Left lung (tissue), 4 donors: ENCODE measurements at regions not wholly inside any gene's neighbourhood (a gene's known extent, or its start where the extent isn't known, plus 50 kb on each side); places are given as distances from the start of the nearest gene placed in this dataset.

Experiments used
- ATAC-seq: fragments of 200-7000 bp; cut with Tn5 transposase; one replicate; pipeline ENCODE4 v1.9.1; 2020; ENCODE audit warnings: moderate library complexity
- DNase-seq, 4 donors: peaks; one replicate each; pipeline ENCODE4 v3.0.0-alpha.2; 2013 to 2020
- H3K27ac ChIP-seq, 2 donors: fragments of 200-600 bp; sonication (generic) in 1 of 2; one replicate each; pipeline versions ENCODE4 v1.5.0 to v1.8.0; 2020 to 2021
- H3K27me3 ChIP-seq, 2 donors: fragments of 200-600 bp; sonication (generic) in 1 of 2; one replicate each; pipeline versions ENCODE4 v1.5.0 to v1.8.0; 2020 to 2021
- H3K36me3 ChIP-seq, 2 donors: fragments of 200-600 bp; sonication (generic) in 1 of 2; one replicate each; pipeline versions ENCODE4 v1.5.0 to v1.8.0; 2020 to 2021
- H3K4me1 ChIP-seq, 2 donors: fragments of 200-600 bp; one replicate each; pipeline ENCODE4 v1.8.0; 2021
- H3K4me3 ChIP-seq, 2 donors: fragments of 200-600 bp; sonication (generic) in 1 of 2; one replicate each; pipeline versions ENCODE4 v1.5.0 to v1.8.0; 2020 to 2021; ENCODE audit warnings: mild to moderate bottlenecking in 1 of 2
- H3K9me3 ChIP-seq, 2 donors: fragments of 200-600 bp; sonication (generic) in 1 of 2; one replicate each; pipeline versions ENCODE4 v1.5.0 to v1.8.0; 2020 to 2021
- CTCF ChIP-seq, 2 donors: fragments of 200-600 bp; sonication (generic) in 1 of 2; IDR thresholded peaks; one replicate each; pipeline versions ENCODE4 v1.5.0 to v1.8.0; 2021; ENCODE audit warnings: antibody characterized with exemption in 2 of 2
- intact Hi-C, 2 donors: fragments of 100-400 bp; cut with DNase I; formaldehyde crosslinking; loops; one replicate each; pipeline versions ENCODE4 v1.11.2 to v1.14.2; 2022
- donor health status: DM: no; HTN: yes; CAD: no.
- donor health status: DM: no; HTN: no; CAD: no.

- Histone ChIP-seq H3K4me3 (no peak overlapping the region), H3K36me3 (no peaks in the 10 kb centered on the region), H3K27me3 (no peaks in the 10 kb centered on the region), H3K27ac (no peak overlapping the region), H3K9me3 (no peaks in the 10 kb centered on the region), H3K4me1 (no peaks in the 10 kb centered on the region)
- intact Hi-C loops, result no loop called here
- DNase-seq (no peak), ATAC-seq (no peak)
- no peak for TF ChIP-seq CTCF (IDR thresholded peaks at IDR 0.05)
These were observed 233.3 kb downstream of the KLF5 start for GRCh38 chr13:73292127-73292526.

- Histone ChIP-seq H3K9me3 (no peaks in the 10 kb centered on the region), H3K27me3 (no peaks in the 10 kb centered on the region), H3K4me1 (no peaks in the 10 kb centered on the region), H3K36me3 (no peaks in the 10 kb centered on the region), H3K27ac (no peak overlapping the region), H3K4me3 (no peak overlapping the region)
- intact Hi-C loops, result no loop called here
- DNase-seq, result no peak
- TF ChIP-seq CTCF (IDR thresholded peaks at IDR 0.05), result no peak
- no peak for ATAC-seq
These were observed 232.0 kb downstream of the KLF5 start for GRCh38 chr13:73290844-73291243.

GRCh38 chr13:73288596-73288995 is 229.8 kb downstream of the KLF5 start:
- intact Hi-C loops, result no loop called here
- no peaks in the 10 kb centered on the region for H3K27me3 ChIP-seq
- no peak for TF ChIP-seq CTCF (IDR thresholded peaks at IDR 0.05)
- H3K4me1 ChIP-seq, result no peaks in the 10 kb centered on the region
- DNase-seq, result no peak
- no peaks in the 10 kb centered on the region for H3K36me3 ChIP-seq
- no peak for ATAC-seq
- no peak overlapping the region for H3K27ac ChIP-seq
- H3K9me3 ChIP-seq, result no peaks in the 10 kb centered on the region
- no peak overlapping the region for H3K4me3 ChIP-seq

GRCh38 chr13:73287831-73288230 is 229.0 kb downstream of the KLF5 start:
- intact Hi-C loops, result no loop called here
- Histone ChIP-seq H3K4me3 (no peak overlapping the region), H3K36me3 (no peaks in the 10 kb centered on the region), H3K4me1 (no peaks in the 10 kb centered on the region), H3K27ac (no peak overlapping the region), H3K9me3 (no peaks in the 10 kb centered on the region), H3K27me3 (no peaks in the 10 kb centered on the region)
- no peak for ATAC-seq
- no peak for DNase-seq
- no peak for TF ChIP-seq CTCF (IDR thresholded peaks at IDR 0.05)

- no peaks in the 10 kb centered on the region for H3K27me3 ChIP-seq
- H3K36me3 ChIP-seq, result no peaks in the 10 kb centered on the region
- no peaks in the 10 kb centered on the region for H3K4me1 ChIP-seq
- no peak overlapping the region for H3K27ac ChIP-seq
- no peak for DNase-seq
- H3K4me3 ChIP-seq, result no peak overlapping the region
- TF ChIP-seq CTCF (IDR thresholded peaks at IDR 0.05), result no peak
- no peak for ATAC-seq
- H3K9me3 ChIP-seq, result no peaks in the 10 kb centered on the region
- intact Hi-C loops, result no loop called here
These were observed 228.3 kb downstream of the KLF5 start for GRCh38 chr13:73286942-73287620.
